ENCODE measurements at regions not wholly inside any gene's neighbourhood (a gene's known extent, or its start where the extent isn't known, plus 50 kb on each side); places are given as distances from the start of the nearest gene placed in this dataset.

DNA sequence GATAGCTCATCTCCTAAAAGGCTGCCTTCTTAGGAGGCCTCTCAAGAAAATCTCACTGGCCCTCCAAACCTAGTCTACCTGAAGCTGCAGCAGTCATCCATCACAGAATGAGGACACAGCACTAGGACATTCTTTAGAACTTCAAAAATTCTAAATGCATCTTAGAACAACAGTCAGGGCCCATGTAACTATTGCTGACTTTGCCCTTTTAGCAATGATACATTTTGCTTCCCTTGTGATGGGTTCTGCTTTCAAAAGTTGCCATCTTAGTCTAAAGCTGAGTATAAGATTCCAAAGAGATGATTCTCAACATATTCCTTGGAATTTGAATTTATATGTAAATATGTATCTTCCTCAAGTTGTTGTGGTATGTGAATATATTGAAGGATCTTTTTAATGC lies 793.0 kb downstream of the RAB28 start:
- no peak for DNase-seq (ENCODE audit: extremely low read depth, low read depth)
- no peak overlapping the region for H3K4me3 ChIP-seq (replicated peaks; ENCODE audit: low read depth, low read length)
- TF ChIP-seq, protein P1, sequence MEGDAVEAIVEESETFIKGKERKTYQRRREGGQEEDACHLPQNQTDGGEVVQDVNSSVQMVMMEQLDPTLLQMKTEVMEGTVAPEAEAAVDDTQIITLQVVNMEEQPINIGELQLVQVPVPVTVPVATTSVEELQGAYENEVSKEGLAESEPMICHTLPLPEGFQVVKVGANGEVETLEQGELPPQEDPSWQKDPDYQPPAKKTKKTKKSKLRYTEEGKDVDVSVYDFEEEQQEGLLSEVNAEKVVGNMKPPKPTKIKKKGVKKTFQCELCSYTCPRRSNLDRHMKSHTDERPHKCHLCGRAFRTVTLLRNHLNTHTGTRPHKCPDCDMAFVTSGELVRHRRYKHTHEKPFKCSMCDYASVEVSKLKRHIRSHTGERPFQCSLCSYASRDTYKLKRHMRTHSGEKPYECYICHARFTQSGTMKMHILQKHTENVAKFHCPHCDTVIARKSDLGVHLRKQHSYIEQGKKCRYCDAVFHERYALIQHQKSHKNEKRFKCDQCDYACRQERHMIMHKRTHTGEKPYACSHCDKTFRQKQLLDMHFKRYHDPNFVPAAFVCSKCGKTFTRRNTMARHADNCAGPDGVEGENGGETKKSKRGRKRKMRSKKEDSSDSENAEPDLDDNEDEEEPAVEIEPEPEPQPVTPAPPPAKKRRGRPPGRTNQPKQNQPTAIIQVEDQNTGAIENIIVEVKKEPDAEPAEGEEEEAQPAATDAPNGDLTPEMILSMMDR (IDR thresholded peaks at IDR 0.05; ENCODE audit: low read depth, low read length, missing control alignments), result no peak

GRCh38 chr4:12689457-12689856 lies 794.7 kb downstream of the RAB28 start:
- no peak for DNase-seq (ENCODE audit: extremely low read depth, low read depth)
- TF ChIP-seq, protein P1 (IDR thresholded peaks at IDR 0.05; ENCODE audit: low read depth, low read length, missing control alignments), result no peak
- H3K4me3 ChIP-seq (replicated peaks; ENCODE audit: low read depth, low read length), result no peak overlapping the region

GRCh38 chr4:12679217-12679616 lies 804.9 kb downstream of the RAB28 start:
- no peak overlapping the region for H3K4me3 ChIP-seq (replicated peaks; ENCODE audit: low read depth, low read length)
- TF ChIP-seq, protein P1 (IDR thresholded peaks at IDR 0.05; ENCODE audit: low read depth, low read length, missing control alignments), result no peak
- no peak for DNase-seq (ENCODE audit: extremely low read depth, low read depth)

GRCh38 chr4:12674184-12674583 lies 810.0 kb downstream of the RAB28 start:
- no peak for DNase-seq (ENCODE audit: extremely low read depth, low read depth)
- H3K4me3 ChIP-seq (replicated peaks; ENCODE audit: low read depth, low read length), result no peak overlapping the region
- TF ChIP-seq, protein P1 (IDR thresholded peaks at IDR 0.05; ENCODE audit: low read depth, low read length, missing control alignments), result no peak

DNA sequence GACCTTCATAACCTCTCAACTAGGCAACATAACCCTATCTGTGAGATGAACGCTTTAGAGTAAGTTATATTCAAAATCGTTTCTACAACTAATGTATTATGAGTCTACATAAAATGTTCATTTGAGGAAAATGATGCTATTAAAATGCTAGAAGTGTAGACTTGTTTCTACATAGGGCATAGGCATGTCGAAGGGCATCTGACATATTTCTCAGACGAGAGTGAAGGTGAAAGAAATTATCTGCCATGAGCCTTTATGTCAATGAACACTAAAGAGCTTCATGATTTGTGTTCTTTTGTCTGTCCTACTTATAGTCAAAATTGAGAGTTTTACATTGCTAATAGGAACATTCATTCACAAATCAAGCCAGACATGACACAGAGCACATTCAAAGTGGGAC lies 811.8 kb downstream of the RAB28 start:
- no peak for DNase-seq (ENCODE audit: extremely low read depth, low read depth)
- TF ChIP-seq, protein P1 (IDR thresholded peaks at IDR 0.05; ENCODE audit: low read depth, low read length, missing control alignments), result no peak

GRCh38 chr4:12658146-12658545 lies 826.0 kb downstream of the RAB28 start:
- no peak overlapping the region for H3K4me3 ChIP-seq (replicated peaks; ENCODE audit: low read depth, low read length)
- DNase-seq (ENCODE audit: extremely low read depth, low read depth), result no peak
- TF ChIP-seq, protein P1 (IDR thresholded peaks at IDR 0.05; ENCODE audit: low read depth, low read length, missing control alignments), result no peak

More for the DNA sequence above, 811.8 kb downstream of the RAB28 start:
- H3K4me3 ChIP-seq (replicated peaks; ENCODE audit: low read depth, low read length), result no peak overlapping the region

GRCh38 chr4:12651876-12652275 lies 832.3 kb downstream of the RAB28 start:
- H3K4me3 ChIP-seq (replicated peaks; ENCODE audit: low read depth, low read length), result no peak overlapping the region
- DNase-seq (ENCODE audit: extremely low read depth, low read depth), result no peak
- TF ChIP-seq, protein P1 (IDR thresholded peaks at IDR 0.05; ENCODE audit: low read depth, low read length, missing control alignments), result no peak

Measured in HFF-Myc (cell line).